ENCODE measurements at regions not wholly inside any gene's neighbourhood (a gene's known extent, or its start where the extent isn't known, plus 50 kb on each side); places are given as distances from the start of the nearest gene placed in this dataset.
A peak's percentile ranks its signal among the peaks of the same experiment; 100 is the strongest.
"Not testable (repeated sequence)": the region's sequence is repeated elsewhere in the genome, so short reads cannot be mapped to it uniquely, and the experiment has no call there.

DNA sequence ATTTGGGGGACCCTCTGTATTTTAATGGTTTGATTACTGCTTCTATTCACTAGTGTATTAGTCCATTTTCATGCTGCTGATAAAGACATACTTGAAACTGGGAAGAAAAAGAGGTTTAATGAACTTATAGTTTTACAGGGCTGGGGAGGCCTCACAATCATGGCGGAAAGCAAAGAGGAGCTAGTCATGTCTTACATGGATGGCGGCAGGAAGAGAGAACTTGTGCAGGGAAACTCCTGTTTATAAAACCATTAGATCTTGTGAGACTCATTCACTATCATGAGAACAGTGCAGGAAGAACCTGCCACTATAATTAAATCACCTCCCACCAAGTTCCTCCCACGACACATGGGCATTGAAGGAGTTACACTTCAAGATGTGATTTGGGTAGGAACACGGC is 464.5 kb upstream of the RGS18 start:
- DNase-seq, result no peak

DNA sequence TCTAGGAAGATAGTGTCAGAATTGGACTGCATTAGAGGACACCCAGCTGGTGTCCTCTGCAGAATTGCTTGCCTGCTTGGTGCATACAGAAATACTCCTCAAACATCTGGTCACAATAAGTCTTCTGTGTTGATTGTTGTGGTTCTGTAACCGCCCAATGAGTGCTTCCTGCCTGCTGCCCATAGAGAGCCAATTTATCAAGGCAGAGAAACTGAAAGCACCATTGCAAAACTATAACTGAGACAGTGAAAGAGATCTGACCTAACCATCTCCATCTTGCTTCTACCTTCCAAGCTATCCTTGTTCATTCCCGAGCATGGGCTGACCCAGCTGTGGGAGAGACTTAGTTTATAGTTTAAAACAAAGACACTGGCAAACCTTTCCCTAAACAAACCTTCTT is 462.4 kb upstream of the RGS18 start:
- DNase-seq, result peak; percentile 18

DNA sequence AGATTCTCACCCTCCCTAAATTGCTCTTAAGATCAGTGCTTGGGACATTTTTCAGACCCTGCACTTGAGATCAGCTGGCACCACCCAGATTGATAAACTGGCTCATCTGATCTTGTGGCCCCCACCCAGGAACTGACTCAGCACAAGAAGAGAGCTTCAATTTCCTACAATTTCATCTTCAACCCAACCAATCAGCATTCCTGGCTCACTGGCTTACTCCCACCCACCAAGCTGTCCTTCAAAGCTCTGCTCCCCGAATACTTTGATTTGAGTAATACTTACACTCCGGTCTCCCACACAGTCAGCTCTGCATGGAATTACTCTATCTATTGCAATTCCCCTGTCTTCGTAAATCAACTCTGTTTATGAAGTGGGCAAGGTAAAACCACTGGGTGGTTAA is 461.9 kb upstream of the RGS18 start:
- DNase-seq, result no peak

DNA sequence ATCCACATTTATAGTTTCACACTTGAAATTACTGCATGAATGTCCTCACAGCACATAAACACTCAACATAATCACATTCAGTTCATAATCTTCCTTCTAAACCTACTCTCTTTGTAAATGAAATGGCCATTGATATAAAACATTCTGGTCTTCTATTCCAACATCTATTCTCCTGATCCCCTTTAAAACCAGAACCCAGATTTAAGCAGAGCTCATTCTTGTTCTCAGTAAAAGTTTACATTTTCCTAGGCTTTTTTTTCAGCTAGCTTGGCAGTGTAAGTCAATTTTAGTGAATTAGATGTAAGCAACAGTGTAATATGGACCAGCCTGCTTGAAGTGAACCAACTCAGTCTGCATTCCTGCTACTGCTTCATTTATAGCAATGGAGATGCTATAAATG is 460.7 kb upstream of the RGS18 start:
- DNase-seq, result no peak

DNA sequence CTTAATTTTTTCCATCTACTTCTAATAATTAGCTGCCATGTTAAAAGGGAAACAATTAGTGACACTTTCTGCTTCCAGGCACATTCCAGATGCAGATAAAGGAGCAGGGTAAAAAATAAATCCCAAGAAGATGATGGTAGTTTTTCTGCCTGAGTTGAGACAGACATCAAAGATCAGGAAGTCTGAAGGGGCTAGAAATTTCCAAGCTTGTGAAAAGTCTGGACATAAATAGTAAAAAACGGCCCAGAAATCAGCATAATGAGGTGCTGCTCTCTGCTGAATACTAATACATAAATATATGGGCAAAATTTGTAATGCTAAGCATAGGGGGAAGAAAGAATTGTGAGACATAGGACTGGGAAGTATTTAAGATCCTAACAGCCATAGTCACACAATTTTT is 460.0 kb upstream of the RGS18 start:
- DNase-seq, result no peak

DNA sequence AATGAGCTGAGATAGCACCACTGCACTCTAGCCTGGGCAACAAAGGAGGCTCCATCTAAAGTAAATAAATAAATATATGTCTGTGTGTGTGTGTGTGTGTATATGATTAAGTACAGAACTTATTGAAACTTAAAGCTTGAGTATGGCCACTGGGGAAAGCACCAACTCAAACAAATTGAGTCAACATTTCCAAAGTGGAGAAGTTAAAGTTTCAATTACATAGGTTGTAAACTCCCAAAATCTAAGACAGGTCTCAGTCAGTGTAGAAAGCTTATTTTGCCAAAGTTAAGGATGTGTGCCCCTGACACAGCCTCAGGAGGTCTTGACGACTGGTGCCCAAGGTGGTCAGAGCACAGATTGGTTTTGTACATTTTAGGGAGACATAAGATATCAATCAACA is 458.9 kb upstream of the RGS18 start:
- no peak for DNase-seq

DNA sequence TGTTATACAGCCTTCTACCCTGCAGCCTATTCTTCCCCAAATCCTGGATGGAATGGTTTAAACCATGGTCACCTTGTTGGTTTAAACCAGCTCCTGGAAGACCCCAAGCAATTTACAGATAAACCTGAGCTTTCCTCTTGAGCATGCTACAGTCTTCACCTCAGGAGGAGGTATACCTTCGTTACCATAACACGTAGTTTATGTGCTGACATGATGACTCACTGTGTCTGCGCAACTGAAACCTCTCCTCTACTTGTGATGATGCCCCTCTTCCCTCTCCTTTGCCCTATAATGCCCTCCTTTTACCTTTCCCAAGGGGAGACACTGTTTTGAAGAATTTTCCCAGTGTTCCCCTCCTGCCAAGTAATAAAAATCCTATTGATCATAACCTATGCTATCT is 457.3 kb upstream of the RGS18 start:
- no peak for DNase-seq

DNA sequence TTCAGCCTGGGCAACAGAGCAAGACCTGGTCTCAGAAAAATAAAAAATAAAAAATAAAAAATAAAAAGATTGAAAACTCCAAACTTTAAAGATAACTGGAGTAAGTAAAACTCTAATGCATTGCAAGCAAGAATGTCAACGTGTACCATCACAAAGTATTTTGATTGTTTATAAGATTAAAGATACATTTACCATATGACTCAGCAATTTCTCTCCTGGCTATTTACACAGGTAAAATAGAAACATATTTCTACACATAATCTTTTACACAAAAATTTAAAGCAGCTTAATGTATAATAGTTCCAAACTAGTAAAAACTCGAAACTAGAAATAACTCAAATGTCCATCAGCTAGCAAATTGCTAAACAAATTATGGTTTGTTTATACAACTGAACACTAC is 456.1 kb upstream of the RGS18 start:
- no peak for DNase-seq

DNA sequence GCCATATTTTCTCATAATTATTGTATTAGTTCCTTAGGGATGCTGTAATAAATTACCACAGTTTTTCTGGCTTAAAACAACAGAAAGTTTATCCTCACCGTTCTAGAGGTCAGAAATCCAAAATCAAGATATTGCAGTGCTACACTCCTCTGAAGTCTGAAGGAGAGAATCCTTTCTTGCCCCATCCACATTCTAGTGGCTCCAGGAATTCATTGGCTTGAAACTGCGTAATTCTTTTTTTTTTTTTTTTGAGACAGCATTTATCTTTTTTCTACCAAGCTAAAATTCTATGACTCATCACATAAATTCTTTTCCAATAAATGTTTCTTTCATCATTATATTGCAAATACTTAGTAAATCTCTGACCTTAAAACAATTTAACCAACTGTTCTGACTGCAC is 451.0 kb upstream of the RGS18 start:
- no peak for DNase-seq

DNA sequence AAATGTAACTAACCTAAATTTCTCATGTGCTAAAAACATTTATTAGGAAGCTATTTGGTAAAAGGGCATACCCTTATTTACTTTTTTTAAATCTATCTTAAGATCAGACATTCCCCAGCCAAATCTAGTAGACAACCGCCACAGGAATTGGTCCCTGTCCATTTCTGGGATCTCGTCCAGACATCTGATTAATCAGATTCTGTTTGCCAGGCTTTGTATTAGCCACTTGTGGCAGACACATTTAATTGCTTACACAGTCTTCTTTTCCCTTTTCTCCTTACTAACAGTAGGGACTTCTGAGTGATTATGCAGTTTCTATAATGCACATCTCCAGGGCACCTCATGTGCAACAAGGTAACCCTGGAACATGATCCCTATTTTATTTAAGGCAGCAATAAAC is 449.0 kb upstream of the RGS18 start:
- no peak for DNase-seq

DNA sequence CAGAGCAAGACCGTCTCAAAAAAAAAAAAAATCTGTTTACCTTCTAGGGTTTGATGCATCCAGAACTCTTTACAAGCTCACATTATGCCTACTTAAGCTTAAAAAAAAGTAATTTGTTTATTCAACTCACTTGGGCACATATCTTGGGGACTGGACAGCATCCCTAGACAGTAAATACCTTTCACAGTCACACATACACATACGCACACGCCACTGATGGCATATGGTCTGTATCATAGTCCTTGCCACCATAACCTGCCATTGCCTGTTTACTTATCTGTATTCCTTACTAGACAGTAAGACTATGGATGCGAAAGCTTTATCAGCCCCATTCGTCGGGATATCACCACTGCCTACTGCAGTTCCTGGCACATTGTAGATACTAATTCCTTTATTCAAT is 446.3 kb upstream of the RGS18 start:
- no peak for DNase-seq

DNA sequence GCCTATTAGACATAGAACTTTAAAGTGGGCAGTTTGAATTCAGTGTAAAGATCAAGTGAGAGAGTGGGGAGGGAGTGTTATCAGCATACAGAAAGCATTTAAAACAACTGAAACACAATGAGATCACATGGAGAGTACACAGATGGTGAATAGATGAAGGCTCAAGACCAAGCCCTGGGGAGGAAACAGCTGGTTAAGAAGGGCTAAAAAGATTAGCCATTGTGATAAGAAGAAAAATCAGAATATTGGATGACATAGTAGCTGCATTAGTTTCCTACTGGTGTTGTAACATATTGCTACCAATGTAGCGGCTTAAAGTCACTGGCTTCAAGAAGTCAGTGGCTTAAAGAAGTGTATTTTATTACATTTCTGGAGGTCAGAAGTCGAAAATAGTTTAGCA is 443.4 kb upstream of the RGS18 start:
- DNase-seq, result peak; percentile 18

DNA sequence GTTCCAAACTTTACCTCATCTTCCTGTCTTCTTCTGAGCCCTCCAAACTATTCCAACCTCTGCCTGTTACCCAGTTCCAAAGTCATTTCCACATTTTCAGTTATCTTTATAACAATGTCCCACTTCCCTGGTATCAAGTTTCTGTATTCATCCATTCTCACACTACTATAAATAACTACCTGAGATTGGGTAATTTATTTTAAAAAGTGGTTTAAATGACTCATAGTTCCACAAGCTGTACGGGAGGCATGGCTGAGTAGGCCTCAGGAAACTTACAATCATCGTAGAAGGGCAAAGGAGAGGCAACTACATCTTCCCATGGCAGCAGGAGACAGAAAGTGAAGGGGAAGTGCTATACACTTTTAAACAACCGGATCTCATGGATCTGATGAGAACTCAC is 428.5 kb upstream of the RGS18 start:
- DNase-seq, result no peak

DNA sequence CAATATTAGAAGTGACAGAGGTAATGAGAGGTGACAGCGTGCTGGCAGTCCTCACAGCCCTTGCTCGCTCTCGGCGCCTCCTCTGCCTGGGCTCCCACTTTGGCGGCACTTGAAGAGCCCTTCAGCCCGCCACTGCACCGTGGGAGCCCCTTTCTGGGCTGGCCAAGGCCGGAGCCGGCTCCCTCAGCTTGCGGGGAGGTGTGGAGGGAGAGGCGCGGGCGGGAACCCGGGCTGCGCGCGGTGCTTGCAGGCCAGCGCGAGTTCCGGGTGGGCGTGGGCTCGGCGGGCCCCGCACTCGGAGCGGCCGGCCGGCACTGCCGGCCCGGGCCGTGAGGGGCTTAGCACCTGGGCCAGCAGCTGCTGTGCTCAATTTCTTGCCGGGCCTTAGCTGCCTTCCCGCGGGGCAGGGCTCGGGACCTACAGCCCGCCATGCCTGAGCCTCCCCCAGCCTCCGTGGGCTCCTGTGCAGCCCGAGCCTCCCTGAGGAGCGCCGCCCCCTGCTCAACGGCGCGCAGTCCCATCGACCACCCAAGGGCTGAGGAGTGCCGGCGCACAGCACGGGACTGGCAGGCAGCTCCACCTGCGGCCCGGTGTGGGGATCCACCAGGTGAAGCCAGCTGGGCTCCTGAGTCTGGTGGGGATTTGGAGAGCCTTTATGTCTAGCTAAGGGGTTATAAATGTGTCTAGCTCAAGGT is 426.5 kb upstream of the RGS18 start:
- DNase-seq, result not testable (repeated sequence)

DNA sequence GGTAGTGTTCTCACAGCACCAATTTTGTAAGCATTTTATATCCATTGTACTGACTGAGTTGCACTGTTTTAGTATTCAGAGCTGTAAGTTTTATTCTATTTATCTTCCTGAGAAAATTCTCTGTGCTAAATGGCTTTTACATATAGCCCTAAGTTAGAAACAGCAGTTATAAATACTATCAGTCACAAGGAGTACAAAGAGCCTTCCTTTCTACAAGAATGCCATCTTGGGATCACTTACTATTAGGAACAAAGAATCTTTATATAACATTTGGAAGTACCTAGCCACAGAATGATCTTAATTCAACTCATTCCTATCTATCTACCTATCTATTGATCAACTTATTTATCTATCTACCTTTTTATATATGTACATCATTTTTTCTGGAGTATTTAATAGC is 423.9 kb upstream of the RGS18 start:
- DNase-seq, result no peak

DNA sequence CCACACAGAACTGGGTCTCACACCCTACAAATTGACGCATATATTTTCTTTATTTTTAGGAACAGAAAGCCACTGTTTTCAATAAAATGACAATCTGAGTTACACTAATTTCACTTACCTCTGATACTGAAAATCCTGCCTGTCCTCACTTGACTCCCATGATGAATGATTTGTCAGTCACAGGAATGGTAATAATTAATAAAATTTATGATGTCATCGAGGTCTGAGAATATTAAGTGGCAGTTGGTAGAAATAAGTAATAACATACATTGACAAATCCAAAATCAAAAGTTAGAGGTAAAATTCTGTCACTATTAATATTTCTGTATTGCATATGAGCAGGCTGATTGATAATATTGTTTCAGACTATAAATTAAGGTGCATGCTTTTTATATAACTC is 418.7 kb upstream of the RGS18 start:
- DNase-seq, result no peak

DNA sequence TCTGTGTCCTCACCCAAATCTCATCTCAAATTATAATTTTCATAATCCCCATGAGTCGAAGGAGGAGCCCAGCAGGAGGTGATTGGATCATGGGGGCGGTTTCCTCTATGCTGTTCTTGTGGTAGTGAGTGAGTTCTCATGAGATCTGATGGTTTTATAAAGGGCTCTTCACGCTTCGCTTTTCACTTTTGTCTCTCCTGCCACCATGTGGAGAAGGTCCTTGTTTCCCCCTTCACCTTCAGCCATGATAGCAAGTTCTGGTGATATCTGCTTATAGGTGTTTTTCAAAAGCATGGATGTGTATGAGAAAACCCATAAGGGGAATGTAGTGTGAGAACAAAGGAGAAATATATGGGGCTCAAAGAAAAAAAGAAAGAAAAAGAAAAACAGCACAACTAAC is 405.9 kb upstream of the RGS18 start:
- DNase-seq, result no peak

DNA sequence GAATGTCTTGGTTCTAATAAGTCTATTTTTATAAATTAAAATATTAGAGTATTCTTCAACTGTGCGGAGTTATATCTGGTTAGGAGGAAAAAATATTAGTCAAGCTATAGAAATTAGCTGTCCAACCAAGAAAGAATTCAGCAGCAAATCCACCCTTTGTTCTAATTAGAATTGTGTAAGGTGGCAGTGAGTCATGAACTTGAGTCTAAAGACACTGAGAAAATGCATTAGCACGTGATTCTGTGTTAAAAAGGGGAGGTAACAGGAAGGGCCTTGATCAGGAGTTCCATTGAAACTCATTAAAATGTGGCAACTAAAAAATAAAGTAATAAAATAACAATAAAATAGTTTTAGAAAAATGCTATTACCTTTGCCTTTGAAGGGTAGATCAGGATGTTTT is 398.2 kb upstream of the RGS18 start:
- DNase-seq, result no peak

DNA sequence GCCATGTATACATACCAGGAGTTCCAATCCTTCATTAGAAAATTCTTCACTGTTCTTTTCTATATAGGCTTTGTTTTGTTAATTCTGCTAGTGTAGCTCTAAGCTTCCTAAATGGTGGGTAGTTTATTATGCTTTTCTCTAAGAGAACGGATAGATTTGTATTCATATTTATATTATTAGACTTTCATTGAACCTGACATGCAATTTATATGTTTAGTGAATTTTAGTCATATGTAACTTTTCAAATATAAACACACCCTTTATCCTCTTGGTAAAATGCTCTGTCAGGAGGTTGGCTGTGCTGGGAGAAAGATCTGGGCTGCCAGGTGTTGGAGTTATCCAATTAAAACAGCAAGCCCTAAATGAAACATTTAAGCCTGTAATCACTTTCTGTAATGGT is 369.7 kb upstream of the RGS18 start:
- no peak for DNase-seq

DNA sequence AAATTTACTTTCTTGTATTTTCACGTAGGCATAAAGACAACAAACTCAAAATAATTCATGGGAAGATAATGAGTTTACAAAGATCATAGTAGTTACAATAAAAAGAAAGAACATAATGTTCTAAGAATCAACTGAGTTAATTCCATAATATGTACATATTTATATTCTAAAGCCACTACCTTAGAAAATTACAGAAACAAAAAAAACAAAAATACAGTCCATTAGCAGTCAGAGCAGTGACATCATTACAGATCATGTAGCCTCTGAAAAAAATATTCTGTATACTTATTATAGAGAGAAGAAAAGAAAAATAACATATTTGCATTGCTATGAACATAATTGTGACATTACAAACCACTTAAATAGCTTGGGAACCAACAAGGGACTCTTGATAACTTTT is 360.1 kb upstream of the RGS18 start:
- no peak for DNase-seq

DNA sequence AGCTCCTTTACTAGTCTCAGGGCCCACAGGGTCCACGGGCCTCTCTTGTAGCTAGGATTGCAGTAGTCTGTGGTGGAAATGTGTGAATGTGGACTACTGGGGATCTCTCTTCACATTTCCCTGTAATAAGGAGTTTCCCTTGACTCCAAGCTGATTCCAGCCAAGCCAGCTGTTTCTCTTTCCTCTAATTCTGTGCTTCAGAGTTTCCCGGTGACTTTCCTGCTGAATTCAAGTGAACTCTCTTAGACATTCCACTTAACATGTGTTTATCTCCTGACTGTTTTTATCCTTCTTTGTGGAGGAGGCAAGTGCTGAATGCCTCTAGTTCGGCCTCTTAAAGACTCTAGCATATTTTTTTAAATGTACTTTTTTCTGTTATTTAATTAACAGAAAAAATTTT is 354.0 kb upstream of the RGS18 start:
- DNase-seq, result no peak

DNA sequence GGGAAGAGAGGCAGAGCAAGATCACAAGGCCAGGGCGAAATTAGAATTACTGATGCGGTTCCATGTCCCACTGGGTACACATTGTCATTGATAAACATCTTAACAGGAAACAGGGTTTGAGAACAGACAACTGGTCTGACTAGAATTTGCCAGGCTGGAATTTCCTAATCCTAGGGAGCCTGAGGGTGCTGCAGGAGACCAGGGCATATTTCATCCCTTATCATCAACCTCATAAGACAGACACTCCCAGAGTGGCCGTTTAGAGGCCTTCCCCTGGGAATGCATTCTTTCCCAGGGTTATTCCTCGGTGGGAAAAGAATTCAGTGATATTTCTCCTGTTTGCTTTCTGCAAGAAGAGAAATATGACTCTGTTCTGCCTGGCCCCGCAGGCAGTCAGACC is 344.7 kb upstream of the RGS18 start:
- not testable (repeated sequence) for DNase-seq

DNA sequence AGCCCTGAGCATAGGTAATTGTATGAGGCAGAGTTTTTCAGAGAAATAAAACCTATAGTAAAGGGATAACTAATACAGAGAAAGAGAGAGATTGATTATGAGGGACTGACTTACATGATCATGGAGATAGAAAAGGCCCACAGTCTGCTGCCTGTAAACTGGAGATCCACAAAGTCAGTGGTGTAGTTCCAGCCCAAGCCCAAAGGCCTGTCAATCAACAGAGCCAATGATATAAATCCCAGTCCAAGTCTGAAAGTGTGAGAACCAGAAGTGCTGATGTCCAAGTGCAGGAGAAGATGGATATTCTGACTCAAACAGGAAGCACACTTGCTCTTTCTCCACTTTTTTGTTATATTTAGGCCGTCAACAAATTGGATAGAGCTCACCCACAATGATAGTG is 340.1 kb upstream of the RGS18 start:
- DNase-seq, result no peak

DNA sequence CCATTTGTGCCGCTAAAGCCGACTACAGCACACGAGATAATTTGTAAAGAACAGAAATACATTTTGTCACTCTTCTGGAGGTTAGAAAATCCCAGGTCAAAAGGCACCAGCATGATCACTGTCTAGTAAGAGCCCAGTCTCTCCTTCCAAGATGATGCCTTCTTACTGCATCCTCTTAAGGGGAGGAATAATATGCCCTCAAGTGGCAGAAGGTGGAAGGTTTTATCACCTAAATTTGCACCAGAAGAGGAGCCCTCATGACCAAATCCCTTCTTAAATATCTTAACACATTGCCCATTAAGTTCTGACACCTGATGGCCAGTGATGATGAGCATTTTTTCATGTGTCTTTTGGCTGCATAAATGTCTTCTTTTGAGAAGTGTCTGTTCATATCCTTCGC is 326.7 kb upstream of the RGS18 start:
- peak; percentile 64 for DNase-seq

DNA sequence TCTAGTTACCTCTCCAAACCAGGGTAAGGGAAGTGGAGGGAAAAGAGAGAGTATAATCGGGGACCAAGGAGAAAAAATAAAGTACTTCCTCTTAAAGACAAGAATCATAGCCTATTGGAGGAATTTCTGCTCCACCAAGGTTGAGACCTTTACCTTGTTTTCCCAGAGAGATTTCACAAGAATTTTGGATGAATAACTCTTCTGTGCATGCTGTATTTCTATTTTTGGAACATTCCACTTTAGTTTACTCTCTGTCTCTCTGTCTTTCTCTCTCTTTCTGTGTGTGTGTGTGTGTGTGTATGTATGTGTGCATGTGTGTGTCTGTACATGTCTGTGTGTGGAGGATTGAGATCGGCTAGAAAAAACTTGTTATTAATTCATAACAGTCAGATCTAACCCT is 318.4 kb upstream of the RGS18 start:
- no peak for DNase-seq
